NCI-H2171 (cell line): ENCODE measurements at regions not wholly inside any gene's neighbourhood (a gene's known extent, or its start where the extent isn't known, plus 50 kb on each side); places are given as distances from the start of the nearest gene placed in this dataset.
A peak's percentile ranks its signal among the peaks of the same experiment; 100 is the strongest.

Experiments
- DNase-seq: peaks from one replicate; lab custom pipeline; 2025; lab: John Stamatoyannopoulos, UW

DNA sequence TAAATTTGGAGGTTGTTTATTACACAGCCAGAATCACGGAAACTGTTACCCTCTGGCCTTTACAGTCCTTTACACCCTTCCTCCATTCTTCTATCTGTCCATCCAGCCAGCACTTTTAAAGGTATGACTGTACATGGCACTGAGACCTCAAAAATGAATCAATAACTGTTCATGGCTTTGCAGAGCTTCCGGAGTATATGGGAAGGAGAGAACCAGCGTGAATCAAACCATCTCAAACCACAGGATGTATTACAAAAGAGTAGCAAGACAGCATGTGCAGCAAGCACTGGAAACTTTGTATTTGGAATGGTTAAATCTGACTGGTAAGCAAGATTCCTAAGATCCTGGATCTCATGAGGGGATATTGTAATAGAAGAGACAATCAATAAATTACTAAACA is 228.5 kb upstream of the CASK start:
- DNase-seq, result no peak

GRCh38 chrX:42149765-42150164 is 226.4 kb upstream of the CASK start:
- DNase-seq, result no peak

DNA sequence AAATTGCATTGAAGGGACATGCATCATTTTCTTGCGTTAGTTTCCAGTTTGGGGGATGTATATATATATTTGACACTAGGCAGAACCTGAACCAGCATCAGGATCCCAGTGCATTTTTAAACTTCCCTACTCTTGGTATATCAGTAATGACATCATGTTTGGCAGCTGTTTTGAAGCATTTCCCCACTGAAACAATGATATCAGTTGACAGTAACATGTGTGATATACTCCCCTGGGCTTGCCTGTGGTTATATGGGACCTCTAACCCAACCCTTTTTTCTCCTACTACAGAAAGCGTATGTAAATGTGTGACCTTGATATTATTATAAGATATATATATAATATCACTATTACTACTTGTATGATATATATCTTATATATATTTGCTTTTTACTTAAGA is 225.9 kb upstream of the CASK start:
- DNase-seq, result peak; percentile 46

DNA sequence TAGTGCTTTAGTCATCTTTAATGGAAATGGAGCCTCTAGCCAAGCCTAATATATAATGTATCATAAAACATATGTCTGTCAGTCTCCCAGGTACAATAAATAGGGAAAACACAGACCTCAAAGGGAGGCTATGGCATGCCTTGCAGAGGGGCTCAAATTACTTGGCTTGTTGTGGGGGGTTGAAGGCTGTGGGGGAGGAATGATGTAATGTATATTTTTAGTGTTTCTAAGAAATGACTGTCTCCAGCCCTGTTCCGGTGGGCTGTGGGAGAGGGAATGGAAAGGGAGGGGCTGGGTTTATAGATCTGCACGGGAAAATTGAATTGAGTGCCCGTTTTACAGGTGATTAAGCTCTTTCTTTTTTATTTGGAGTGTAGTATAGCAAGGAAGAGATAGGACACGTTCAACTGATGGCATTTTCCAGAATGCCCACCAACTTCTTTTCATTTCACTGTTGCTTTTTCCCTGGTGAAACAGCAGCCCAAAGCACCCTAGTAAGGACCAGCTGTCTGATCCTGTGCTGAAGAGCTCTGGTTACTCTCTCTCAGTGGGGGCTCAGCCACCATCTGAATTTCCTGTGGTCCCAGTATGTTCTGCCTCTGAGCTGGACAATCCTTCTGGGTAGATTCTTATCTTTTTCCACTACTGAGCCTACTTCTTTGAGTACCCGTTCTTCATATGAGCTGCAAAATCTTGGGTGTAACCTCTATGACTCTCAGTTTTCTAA is 220.7 kb upstream of the CASK start:
- peak; percentile 51 for DNase-seq

GRCh38 chrX:42140320-42140719 is 217.0 kb upstream of the CASK start:
- DNase-seq, result no peak

DNA sequence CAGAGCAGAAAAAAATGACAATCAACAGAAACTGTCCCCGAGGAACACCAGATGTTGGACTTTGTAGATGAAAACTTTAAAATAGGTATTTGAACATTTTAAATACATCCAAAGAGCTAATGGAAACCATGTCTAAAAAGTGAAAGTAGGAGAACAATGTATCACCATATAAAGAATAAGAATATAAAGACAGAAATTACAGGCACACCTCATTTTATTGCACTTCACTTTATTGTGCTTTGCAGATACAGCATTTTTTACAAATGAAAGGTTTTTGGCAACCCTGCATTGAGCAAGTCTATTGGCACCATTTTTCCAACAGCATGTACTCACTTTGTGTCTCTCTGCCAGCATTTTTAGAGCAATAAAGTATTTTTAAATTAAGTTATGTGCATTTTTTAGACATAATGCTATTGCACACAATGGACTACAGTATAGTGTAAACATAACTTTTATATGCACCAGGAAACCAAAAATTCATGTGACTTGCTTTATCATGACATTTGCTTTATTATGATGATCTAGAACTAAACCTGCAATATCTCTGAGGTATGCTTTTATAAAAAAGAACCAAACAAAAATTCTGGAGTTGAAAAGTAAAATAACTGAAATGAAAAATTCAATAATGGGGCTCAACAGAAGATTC is 212.4 kb upstream of the CASK start:
- no peak for DNase-seq

- DNase-seq, result no peak
Observed at GRCh38 chrX:42131856-42132255, 208.5 kb upstream of the CASK start.

DNA sequence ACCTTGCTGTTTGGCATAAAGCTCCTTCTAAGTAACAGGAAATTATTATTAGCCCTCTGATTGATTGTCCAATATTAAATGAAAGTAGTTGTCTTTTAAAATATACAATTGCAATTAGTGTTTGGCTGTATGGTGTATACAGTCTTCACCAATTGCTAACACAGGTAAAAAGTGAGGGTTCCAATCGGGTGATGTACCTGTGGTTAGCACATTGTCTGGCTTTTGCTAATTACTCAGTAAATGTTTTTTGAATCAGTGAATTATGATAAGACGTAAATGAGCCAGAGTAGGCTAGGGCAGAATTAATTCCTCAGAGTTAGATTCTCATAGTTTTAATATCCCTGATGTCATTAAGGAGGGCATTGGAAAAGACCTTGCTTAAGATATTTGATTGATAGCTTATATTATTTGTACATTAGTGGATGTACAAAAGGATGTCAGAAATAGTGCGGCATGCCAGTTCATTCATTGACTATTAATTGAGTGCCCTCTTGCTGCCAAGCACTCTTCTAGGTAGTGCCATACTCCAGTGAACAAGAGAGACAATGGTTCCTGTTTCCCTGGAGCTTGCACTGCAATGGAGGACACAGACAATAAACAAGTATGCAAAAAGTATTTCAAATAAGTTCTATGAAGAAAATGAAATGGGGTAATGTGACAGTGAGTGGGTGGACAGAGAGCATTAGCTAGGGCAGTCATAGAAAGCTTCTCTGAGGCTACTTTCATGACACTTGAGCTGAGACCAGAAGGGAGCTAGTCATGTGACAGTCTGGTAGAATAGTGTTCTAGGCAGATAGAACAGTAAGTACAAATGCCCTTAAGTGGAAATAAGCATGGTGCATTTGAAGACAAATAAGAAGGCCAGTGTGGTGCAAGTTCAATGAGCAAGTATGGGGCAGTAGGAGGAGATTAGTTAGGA is 205.9 kb upstream of the CASK start:
- no peak for DNase-seq

- peak; percentile 4 for DNase-seq
Observed at GRCh38 chrX:42128587-42128986, 205.2 kb upstream of the CASK start.

- no peak for DNase-seq
Observed at GRCh38 chrX:42128020-42128419, 204.7 kb upstream of the CASK start.

- DNase-seq, result no peak
Observed at GRCh38 chrX:42127563-42127962, 204.2 kb upstream of the CASK start.

GRCh38 chrX:42123369-42123768 is 200.0 kb upstream of the CASK start:
- no peak for DNase-seq

- DNase-seq, result peak; percentile 90
Observed at GRCh38 chrX:42119076-42119475, 195.7 kb upstream of the CASK start.

DNA sequence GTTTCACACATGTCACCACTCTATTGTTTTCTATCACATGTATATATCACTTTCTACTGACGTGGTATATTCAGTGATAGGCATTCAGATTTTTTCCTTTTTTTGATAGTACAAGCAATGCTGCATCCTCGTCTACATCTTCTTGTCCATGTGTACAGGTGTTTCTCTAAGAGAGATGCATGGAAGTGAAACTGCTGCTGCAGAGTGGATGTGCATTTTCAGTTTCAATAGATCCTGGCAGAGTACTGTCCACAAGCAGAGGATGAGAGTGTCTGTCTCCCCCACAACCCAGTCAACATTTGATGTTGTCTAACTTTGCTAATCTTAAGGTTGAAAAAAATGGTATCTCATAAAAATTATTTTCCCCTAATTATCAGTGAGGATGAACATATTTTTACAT is 194.0 kb upstream of the CASK start:
- DNase-seq, result no peak

DNA sequence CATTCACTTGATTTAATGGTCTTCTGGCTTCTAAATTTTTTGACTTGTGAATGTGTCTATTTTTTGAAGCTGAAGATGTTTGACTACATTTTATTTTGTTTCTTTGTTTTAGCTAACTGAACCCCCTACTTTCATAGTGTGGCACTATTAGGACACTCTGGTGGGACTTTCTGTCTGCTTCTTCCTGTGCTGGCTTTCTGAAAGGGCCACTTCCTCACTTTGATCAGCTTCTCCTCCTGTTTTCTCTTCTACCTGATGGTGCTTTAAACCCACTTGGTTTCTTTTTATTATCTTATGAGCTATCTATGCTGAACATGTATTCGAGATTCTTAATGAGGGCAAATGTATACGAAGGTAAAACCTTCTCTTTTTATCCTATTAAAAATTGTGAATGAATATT is 186.1 kb upstream of the CASK start:
- DNase-seq, result no peak

DNA sequence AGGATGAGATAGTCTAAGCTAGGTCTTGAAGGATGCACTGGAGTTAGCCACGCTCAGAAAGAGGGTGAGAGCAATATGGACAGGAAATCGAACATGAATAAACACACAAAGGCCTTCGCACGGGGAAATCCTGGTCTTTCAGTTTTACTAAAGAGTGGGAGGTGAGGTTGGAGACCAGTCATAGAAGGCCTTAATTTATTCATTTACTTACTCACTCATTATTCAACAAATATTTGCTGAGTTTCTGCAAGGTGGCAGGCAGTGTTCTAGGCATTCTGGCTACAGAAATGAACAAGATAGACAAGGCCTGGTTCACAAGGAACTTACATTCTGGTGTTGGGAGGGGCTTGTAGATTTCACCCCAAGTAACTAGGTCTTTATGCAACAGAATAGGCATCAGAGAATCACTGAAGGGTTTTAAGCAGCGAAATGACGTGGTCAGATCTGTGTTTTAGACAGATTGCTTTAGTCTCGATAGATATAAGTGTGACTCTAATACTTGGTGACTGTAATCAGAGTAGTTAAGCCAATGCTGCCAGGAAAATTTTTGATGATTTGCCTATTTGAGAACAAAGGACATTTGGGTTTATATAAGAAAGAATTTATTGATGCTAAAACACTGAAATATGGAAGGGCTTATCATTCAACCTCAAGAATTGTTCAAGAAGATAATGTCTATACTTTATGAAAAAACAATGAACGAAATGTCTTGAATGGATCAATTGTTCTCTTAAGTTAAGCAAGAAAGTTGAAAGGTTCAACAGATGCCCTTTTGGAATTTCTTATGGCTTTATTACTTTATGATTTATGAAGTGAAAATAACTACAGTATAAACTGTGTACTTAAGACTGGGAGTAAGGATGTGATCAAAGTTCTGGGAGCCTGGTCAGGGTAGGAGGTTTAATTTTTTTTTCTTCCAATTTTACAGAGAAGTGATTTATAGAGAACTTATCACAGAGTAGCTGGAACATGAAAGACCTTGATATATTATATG is 184.4 kb upstream of the CASK start:
- DNase-seq, result no peak

DNA sequence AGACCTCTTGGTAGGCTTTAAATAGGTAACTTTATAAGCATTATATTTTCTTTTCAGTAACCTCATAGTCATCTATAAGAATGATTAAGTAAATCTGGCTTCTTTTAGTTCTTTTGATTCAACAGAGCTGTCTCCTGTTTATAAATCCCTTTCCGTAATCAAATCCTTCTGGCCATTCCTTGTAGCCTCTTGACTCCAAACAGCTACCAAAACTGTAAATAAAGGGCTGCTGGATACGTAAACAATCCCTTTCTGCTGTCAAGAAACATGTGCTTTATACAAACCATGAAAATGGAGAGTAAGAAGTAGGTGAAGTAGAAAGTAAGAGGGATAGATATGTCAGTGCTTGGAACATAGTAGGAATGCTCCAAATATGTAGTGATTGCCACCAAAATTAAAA is 183.2 kb upstream of the CASK start:
- DNase-seq, result no peak

DNA sequence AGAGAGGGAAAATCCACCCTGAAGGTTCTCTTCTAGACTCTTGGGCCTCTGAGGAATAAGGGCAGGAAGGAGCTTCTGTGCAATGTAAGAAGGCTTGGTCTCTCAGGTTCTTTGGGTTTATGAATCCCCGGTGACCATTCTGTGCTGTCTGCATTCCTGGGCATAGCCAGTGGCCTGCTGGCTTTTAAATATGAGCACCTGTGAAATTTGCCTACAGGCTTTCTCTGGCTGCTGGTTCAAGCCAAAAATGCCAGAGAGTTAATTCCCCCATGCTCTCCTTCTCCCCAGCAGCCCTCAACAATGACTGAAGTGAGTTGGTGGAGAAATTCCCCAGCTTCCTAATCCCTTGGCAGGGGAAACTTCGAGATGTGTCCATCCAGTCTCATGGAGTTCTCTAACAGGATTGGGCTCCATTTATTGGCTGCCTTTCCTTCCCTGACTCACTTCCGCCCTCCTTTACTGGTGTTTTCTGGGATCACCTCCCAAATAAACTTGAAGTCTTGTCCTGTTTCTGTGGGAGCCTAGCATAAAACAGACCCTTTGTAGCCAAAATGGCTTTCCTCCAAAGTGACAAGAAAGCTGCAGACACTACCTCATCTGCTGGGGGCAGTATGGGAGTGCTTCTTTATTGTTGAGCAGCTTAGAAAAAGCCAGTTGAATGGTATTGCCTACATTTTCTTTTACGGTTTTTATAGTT is 179.4 kb upstream of the CASK start:
- DNase-seq, result no peak

- no peak for DNase-seq
Observed at GRCh38 chrX:42098900-42099299, 175.5 kb upstream of the CASK start.

DNA sequence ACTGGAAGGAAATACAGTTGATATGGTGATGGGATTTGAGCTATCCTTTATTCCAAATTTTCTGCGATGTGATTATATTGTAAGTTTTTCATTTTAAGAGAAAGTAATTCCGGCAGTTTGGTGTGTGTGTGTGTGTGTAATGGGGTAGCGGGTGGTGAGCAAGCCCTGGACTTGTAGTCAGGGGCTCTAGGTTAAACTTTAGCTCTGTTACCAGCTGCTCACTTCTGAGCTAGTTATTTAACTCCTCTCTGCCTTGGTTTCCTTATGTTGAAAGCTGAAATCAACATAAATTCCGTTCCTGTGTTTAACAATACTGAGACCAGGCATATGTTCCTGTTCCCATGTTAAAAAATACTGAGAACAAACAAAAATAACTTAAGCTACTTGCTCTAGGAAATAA is 174.1 kb upstream of the CASK start:
- DNase-seq, result no peak
